ENCODE measurements at regions not wholly inside any gene's neighbourhood (a gene's known extent, or its start where the extent isn't known, plus 50 kb on each side); places are given as distances from the start of the nearest gene placed in this dataset.
"Not testable (repeated sequence)": the region's sequence is repeated elsewhere in the genome, so short reads cannot be mapped to it uniquely, and the experiment has no call there.

DNA sequence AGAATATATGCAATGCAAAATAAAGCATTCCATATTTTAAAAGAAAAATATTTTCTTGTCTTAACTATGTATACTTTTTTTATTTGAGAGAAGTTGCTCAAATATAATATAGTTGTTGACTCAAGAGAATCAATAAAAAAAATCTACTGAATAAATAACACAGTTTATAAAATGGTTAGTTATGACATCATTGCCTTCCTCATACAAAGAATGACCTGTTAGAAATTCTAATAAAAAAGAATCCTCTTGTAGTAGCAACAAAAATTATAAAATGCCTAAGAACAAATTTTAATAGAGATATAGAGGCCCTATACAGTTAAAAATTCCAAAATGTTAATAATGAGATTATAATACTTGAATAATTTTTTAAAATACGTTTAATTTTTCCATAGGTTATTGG is 96.5 kb upstream of the AHI1 start:
- Mint-ChIP-seq H3K4me1 (no peaks in the 10 kb centered on the region), H3K27ac (no peak overlapping the region), H3K9me3 (peaks cover 14% of the 10 kb centered on the region), H3K4me3 (no peak overlapping the region), H3K36me3 (no peaks in the 10 kb centered on the region), H3K27me3 (peaks cover 9% of the 10 kb centered on the region)
- no peak for ATAC-seq

DNA sequence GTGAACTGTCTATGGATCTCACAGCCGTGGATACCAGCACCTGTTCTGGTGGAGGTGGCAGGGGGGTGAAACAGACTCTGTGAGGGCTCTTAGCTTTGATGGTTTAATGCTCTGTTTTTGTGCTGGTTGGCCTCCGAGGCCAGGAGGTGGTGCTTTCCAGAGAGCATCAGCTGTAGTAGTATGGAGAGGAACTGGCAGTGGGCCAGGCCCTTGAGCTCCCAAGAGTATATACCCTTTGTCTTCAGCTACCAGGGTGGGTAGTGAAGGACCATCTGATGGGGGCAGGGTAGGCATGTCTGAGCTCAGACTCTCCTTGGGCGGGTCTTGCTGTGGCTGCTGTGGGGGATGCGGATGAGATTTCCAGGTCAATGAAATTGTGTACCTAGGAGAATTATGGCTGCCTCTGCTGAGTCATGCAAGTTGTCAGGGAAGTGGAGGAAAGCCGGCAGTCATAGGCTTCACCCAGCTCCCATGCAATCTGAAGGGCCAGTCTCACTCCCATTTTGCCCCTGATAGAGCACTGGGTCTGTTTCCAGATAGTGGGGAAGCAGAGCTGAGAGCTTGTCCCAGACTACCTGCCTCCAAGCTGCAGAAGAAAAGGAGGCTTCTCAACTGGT is 102.7 kb upstream of the AHI1 start:
- Mint-ChIP-seq H3K36me3 (no peaks in the 10 kb centered on the region), H3K27ac (no peak overlapping the region), H3K4me3 (no peak overlapping the region), H3K9me3 (peaks cover 7% of the 10 kb centered on the region), H3K27me3 (peaks cover 9% of the 10 kb centered on the region), H3K4me1 (no peaks in the 10 kb centered on the region)
- no peak for ATAC-seq

DNA sequence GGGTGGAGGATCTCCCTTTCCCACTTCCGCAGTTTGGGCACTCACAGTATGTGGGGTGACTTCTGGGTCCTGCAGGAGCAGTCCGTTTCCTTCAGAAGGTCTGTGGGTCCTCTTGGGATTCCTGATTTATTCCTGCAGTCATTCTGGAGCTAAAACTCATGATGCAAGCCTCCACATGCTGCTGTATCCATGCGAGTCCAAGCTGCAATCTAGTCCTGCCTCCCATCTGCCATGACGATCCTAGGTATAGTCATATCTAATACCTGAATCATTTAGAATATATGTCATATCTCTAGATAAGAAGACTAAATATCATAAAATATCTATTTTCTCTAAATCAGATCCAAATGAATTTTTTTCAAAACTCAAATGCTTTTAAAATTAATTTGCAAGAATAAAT is 103.4 kb upstream of the AHI1 start:
- ATAC-seq = no peak
- H3K27ac Mint-ChIP-seq = no peak overlapping the region

DNA sequence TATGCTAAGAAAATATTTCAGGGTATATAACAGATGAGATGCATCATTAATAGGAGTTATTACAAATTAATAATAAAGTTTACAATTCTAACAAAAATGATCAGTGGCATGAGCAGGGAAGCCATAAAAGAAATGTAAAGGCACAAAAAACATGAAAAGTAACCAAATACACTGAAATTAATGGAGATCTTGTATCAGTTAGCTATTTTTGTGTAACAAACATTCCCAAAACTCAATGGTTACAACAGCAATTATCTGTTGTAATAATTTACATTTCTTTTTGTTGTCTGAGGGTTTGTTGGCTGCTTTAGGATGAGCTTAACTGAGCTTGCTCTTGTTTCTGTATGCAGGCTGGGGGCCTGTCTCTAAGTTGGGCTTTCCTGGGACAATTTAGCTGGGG is 104.3 kb upstream of the AHI1 start:
- H3K27me3 Mint-ChIP-seq = peaks cover 9% of the 10 kb centered on the region
- H3K4me1 Mint-ChIP-seq = no peaks in the 10 kb centered on the region
- H3K9me3 Mint-ChIP-seq = peaks cover 7% of the 10 kb centered on the region
- H3K4me3 Mint-ChIP-seq = no peak overlapping the region
- no peak for ATAC-seq
- H3K36me3 Mint-ChIP-seq = no peaks in the 10 kb centered on the region
- H3K27ac Mint-ChIP-seq = no peak overlapping the region

More for the DNA sequence above, 103.4 kb upstream of the AHI1 start:
- Mint-ChIP-seq H3K4me1 (no peaks in the 10 kb centered on the region), H3K27me3 (peaks cover 9% of the 10 kb centered on the region), H3K36me3 (no peaks in the 10 kb centered on the region), H3K9me3 (peaks cover 7% of the 10 kb centered on the region), H3K4me3 (no peak overlapping the region)

DNA sequence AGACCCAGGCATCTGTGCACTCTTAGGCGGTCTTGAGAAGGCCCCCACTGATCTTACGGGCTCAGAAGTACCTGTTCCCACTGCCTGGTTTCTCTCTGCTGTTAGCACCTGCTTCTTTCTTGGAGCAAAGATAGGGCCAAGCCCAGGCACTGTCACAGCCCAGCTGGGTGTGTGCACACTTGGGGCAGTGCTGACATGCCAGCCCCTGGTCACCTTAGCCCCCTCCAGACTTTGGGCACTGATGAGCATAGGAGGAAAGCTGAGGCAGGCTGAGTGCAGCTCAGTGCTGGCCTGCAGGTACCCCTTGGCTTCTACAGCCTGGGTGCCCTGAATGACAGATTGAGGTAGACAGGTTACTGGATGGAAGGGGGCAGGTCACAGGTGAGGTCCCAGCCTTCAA is 105.7 kb upstream of the AHI1 start:
- ATAC-seq = peak; percentile 39
- no peaks in the 10 kb centered on the region for H3K36me3 Mint-ChIP-seq
- H3K27ac Mint-ChIP-seq = no peak overlapping the region
- no peak overlapping the region for H3K4me3 Mint-ChIP-seq
- no peaks in the 10 kb centered on the region for H3K27me3 Mint-ChIP-seq
- peaks cover 2% of the 10 kb centered on the region for H3K9me3 Mint-ChIP-seq
- H3K4me1 Mint-ChIP-seq = no peaks in the 10 kb centered on the region

DNA sequence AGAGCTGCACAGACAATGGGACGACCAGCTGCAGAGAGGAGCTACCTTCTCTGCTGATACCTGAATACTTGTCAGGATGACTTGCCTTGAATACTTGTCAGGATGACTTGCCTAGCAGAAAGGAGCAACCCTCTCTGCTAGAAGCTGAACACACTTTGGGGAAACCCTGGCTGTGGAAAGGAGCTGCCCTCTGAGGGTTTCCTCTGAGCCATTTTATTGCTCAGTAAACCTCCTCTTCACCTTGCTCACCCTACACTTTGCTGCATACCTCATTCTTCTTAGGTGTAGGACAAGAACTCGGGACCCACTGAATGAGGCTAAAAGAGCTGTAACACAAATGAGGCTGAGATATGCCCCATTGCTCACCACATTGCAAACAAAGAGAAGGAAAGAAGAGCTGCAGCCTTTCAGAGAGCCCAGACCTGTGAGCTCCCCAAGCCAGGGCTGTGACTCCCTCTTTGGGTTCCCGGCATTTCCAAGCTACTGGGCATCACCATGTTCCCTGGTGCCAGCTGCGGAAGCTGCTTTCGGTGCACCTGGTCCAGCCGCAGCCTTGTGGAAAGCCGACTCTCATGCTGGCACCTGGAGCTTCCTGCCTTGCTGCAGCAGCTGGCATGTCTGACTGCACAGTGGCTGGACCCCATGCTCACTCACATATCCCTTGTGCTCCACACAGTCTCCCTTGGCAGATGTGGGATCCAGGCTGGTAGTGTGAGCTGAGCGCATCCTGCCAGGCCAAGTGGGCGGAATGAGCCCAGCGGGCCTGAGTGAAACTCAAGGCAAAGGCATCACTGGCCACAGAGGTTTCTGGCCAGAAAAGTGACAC is 106.7 kb upstream of the AHI1 start:
- Mint-ChIP-seq H3K27ac (no peak overlapping the region), H3K9me3 (no peaks in the 10 kb centered on the region), H3K4me1 (no peaks in the 10 kb centered on the region), H3K36me3 (no peaks in the 10 kb centered on the region), H3K4me3 (no peak overlapping the region), H3K27me3 (no peaks in the 10 kb centered on the region)
- ATAC-seq = peak; percentile 20

DNA sequence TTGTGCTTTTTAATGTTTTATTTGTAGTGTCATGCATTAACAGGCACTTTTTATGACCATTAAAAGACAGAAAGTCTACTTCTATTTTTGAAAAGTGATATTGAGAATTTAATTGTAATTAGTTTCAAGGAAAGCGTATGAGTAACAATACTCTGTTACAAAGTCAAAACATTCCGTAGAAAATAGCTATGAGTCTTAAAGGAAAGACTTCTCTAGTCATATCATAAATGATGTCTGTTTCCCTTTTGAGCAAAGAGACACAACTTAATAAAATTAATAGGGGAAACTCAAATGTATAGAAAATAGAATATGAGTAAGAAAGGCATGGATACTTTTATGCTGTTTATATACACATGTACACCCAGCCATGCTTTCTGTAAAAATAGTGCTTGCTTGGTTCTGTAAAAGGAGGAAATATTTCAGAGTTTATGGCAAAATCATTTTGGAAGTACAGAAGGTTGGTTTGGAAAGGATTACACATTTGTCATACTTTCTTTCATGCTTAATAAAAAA is 107.8 kb upstream of the AHI1 start:
- ATAC-seq = no peak
- H3K27me3 Mint-ChIP-seq = no peaks in the 10 kb centered on the region
- H3K4me3 Mint-ChIP-seq = no peak overlapping the region
- H3K4me1 Mint-ChIP-seq = no peaks in the 10 kb centered on the region
- H3K9me3 Mint-ChIP-seq = no peaks in the 10 kb centered on the region
- no peak overlapping the region for H3K27ac Mint-ChIP-seq
- H3K36me3 Mint-ChIP-seq = no peaks in the 10 kb centered on the region

DNA sequence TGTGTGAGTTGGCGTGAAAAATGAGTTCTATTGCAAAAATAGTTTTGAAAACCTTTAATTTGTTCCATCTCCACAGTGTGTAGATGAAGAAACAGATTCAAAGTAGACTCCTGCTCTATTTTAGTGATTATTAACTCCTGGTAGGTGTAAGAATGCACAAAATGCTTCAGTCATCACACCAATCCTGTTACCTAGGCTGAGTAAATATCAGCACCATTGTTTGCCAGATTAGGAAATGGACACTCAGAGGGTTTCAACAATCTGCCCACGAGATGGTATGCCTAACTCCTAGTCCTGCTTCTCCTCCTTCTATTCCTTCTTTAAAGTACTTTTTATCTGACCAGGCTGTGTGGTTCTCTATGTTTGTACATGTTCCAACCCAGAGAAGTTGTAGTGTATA is 108.9 kb upstream of the AHI1 start:
- no peaks in the 10 kb centered on the region for H3K36me3 Mint-ChIP-seq
- no peaks in the 10 kb centered on the region for H3K9me3 Mint-ChIP-seq
- no peak overlapping the region for H3K4me3 Mint-ChIP-seq
- ATAC-seq = no peak
- H3K4me1 Mint-ChIP-seq = no peaks in the 10 kb centered on the region
- no peak overlapping the region for H3K27ac Mint-ChIP-seq
- H3K27me3 Mint-ChIP-seq = no peaks in the 10 kb centered on the region

DNA sequence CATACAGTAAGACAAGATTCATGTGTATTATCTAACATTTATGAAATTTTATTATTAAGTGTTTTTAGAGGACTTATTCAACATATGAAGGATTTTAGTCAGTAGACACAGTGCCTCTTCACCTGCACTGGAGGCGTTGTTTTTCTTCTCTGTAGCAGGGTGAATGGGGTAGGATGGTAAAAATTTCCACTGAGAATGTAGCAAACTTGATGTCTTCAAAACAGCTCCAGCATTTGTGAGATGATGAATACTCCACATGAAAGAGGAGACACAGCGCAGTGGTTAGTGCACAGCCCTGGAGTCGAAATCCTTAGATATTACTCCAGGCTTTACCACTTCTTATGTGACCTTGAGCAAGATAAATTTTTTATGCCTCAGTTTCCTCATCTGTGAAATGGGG is 110.5 kb upstream of the AHI1 start:
- H3K4me1 Mint-ChIP-seq = no peaks in the 10 kb centered on the region
- H3K4me3 Mint-ChIP-seq = no peak overlapping the region
- no peaks in the 10 kb centered on the region for H3K27me3 Mint-ChIP-seq
- no peak overlapping the region for H3K27ac Mint-ChIP-seq
- no peaks in the 10 kb centered on the region for H3K36me3 Mint-ChIP-seq
- no peaks in the 10 kb centered on the region for H3K9me3 Mint-ChIP-seq
- ATAC-seq = no peak

DNA sequence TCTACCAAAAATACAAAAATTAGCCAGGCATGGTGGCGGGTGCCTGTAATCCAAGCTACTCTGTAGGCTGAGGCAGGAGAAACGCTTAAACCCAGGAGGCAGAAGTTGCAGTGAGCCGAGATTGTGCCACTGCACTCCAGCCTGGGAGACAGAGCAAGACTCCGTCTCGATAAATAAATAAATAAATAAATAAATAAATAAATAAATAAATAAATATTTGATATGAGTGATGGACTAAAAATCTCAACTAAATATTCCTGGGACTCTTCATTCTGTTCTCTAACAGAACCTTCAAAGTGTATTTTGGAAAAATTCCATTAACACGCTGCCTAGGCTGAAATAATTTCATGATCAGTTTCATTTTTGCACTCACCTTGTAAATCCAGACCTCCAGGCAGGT is 112.7 kb upstream of the AHI1 start:
- not testable (repeated sequence) for H3K4me1 Mint-ChIP-seq, H3K9me3 Mint-ChIP-seq, H3K36me3 Mint-ChIP-seq, H3K27ac Mint-ChIP-seq, H3K27me3 Mint-ChIP-seq, H3K4me3 Mint-ChIP-seq, ATAC-seq

DNA sequence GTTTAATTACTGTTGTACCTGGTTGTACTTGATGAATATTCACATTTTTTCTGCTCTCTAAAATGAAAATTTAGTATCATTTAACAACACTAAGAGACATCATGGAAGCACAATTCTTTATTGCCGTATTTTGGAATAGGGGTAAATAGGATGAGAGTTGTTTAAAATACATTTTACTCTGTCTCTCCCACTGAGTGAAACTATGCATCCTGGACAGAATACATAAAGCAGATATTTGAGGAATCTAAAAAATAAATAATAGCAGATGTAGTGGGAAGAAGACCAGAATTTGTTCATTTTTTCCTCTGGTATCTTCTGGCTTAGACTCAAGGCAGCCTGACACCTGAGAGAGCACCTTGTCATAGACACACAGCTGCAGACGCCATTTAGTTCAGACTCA is 119.1 kb upstream of the AHI1 start:
- Mint-ChIP-seq H3K27me3 (peaks cover 7% of the 10 kb centered on the region), H3K36me3 (no peaks in the 10 kb centered on the region), H3K9me3 (no peaks in the 10 kb centered on the region), H3K27ac (no peak overlapping the region), H3K4me3 (no peak overlapping the region), H3K4me1 (no peaks in the 10 kb centered on the region)
- ATAC-seq = no peak

DNA sequence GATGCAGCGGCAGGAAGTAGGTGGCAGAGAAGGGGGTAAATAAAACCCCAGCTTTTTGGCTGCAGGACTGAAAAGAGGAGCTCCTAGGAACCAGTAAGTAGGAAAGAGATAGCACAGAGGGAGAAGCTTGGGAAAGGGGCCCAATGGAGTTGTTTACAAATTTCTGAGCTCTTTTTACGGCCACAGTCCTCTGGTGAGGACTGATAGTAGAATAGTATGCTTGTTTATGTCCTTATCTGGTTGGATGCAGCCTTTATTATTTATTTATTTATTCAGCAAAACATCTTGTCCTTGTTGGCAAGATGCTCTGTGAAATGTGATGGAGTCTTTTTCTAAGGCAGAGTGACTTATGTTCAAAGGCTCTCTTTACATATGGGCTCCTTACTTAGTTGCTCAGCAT is 119.7 kb upstream of the AHI1 start:
- no peak overlapping the region for H3K27ac Mint-ChIP-seq
- H3K4me1 Mint-ChIP-seq = no peaks in the 10 kb centered on the region
- no peak overlapping the region for H3K4me3 Mint-ChIP-seq
- ATAC-seq = no peak
- peaks cover 7% of the 10 kb centered on the region for H3K27me3 Mint-ChIP-seq
- no peaks in the 10 kb centered on the region for H3K9me3 Mint-ChIP-seq
- H3K36me3 Mint-ChIP-seq = no peaks in the 10 kb centered on the region

DNA sequence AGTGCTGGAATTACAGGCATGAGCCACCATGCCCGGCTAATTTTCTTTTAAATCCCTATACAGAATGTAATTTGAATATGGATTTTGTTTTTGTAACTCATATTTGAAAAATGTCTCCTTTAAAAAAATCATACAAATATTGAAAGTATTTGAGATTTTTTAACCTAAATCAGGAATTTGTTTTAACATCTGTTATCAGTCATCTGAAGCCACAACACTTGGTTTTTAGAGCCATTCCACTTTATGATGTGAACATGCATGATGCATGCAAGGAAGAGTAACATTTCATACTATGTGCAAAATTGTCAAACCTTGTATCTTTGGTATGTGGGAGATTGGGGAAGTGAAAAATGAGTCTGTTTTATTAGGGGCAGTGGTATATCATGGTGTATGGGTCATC is 124.5 kb upstream of the AHI1 start:
- Mint-ChIP-seq H3K4me1 (peaks cover 10% of the 10 kb centered on the region), H3K27me3 (peaks cover 17% of the 10 kb centered on the region), H3K27ac (no peak overlapping the region), H3K4me3 (no peak overlapping the region), H3K9me3 (no peaks in the 10 kb centered on the region), H3K36me3 (no peaks in the 10 kb centered on the region)
- no peak for ATAC-seq

DNA sequence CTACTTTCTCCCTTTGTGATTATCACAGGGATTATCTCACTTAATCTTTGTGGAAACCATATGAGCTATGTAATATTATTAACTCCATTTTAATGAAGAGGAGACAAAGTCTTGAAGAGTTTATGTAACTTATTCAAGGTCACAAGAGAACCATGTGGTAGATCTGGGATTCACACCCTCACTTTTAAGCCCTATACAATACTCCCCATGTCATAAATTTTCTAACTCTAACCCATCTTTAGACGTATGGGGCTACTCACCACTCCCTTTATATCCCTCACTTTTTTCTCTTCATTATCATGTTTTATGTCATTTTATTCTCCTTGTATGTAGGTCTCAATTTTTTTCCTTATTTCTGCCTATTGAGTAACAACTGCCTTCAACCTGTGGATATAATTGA is 126.4 kb upstream of the AHI1 start:
- no peak overlapping the region for H3K4me3 Mint-ChIP-seq
- ATAC-seq = no peak
- H3K4me1 Mint-ChIP-seq = peaks cover 10% of the 10 kb centered on the region

DNA sequence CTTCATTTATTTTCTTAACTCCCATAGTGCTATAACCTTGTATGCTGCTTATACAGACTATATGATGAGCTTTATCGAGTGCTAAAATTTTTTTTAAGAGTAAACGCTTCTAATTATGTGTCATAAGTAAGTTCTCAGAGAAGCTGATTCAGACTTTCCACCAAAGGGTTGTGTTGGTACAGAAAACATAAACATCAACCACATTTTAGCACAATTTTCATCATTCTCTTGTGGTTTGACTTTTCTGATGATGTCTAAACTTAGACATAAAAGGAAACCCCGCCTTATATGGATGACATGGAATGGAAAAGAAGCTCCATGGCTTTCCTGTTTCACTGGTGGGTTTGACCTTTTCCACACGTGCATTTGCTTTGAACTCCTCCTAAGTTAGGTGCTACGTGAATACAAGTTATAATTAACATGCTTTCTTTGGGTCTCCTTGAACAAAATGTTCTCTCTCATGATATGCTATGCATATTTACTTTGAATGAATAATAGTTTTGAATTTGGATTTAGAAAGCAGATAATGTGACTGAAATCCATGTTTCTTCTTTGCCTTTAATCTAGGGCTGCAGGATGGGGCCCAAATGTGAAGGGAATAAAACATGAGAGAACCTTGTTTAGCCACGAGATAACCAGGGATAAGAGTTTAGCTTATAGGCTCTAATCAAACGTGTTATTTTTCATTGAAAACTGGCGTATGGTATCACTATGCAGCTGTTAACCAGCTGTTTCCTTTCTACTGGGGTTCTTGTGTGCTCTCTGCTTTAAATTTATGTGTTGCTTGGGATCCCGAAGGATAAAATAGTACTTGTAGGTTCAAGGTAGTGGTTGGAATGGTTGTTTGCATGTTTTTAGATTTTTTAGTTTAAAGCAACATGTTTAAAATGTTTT is 127.1 kb upstream of the AHI1 start:
- no peaks in the 10 kb centered on the region for H3K9me3 Mint-ChIP-seq
- no peaks in the 10 kb centered on the region for H3K36me3 Mint-ChIP-seq
- peaks cover 10% of the 10 kb centered on the region for H3K4me1 Mint-ChIP-seq
- H3K27me3 Mint-ChIP-seq = peaks cover 16% of the 10 kb centered on the region
- peak; percentile 24 for ATAC-seq
- H3K4me3 Mint-ChIP-seq = no peak overlapping the region
- no peak overlapping the region for H3K27ac Mint-ChIP-seq

More for the DNA sequence above, 126.4 kb upstream of the AHI1 start:
- no peak overlapping the region for H3K27ac Mint-ChIP-seq
- no peaks in the 10 kb centered on the region for H3K9me3 Mint-ChIP-seq
- H3K27me3 Mint-ChIP-seq = peaks cover 16% of the 10 kb centered on the region
- H3K36me3 Mint-ChIP-seq = no peaks in the 10 kb centered on the region

Measured in stimulated activated memory B cell treated with anti-CD40 and anti-IgM and Interleukin-4, amounts not matched to agents 10 μg/mL and 1 μg/mL and 100 μg/mL, for 72 hours (primary cell).